Loucy (cell line): ENCODE measurements at regions not wholly inside any gene's neighbourhood (a gene's known extent, or its start where the extent isn't known, plus 50 kb on each side); places are given as distances from the start of the nearest gene placed in this dataset.

ENCODE experiments used
- H2AFZ ChIP-seq: fragments of 200-600 bp; sonication (generic); 2 replicates; pipeline ENCODE4 v1.6.0; 2016; ENCODE audit warnings: antibody characterized with exemption, mild to moderate bottlenecking, low read length, moderate library complexity
- H3F3A ChIP-seq: fragments of 200-600 bp; 2 replicates; pipeline ENCODE4 v1.6.0; 2016; ENCODE audit warnings: antibody characterized with exemption, low read depth, mild to moderate bottlenecking
- H3K27me3 ChIP-seq: fragments of 200-600 bp; sonication (generic); 2 replicates; pipeline ENCODE4 v1.6.1; 2014; ENCODE audit warnings: low read length, mild to moderate bottlenecking; ENCODE audit not compliant: insufficient read depth, poor library complexity, severe bottlenecking
- H3K36me3 ChIP-seq: fragments of 200-600 bp; sonication (generic); 2 replicates; pipeline ENCODE4 v1.6.1; 2016; ENCODE audit warnings: low read length; ENCODE audit not compliant: insufficient read depth
- H3K4me1 ChIP-seq: fragments of 200-600 bp; sonication (generic); 2 replicates; pipeline ENCODE4 v1.5.1; 2014; ENCODE audit warnings: low read length, mild to moderate bottlenecking; ENCODE audit not compliant: insufficient read depth, poor library complexity, severe bottlenecking
- H3K4me2 ChIP-seq: fragments of 200-600 bp; sonication (generic); 2 replicates; pipeline ENCODE4 v1.6.0; 2014; ENCODE audit warnings: antibody characterized with exemption, low read length, low read depth, mild to moderate bottlenecking; ENCODE audit not compliant: poor library complexity, severe bottlenecking
- H3K4me3 ChIP-seq: fragments of 200-600 bp; sonication (generic); 2 replicates; pipeline ENCODE4 v1.5.1; 2014; ENCODE audit warnings: low read length, mild to moderate bottlenecking, mixed read lengths; ENCODE audit not compliant: poor library complexity, severe bottlenecking
- H3K79me2 ChIP-seq: fragments of 200-600 bp; sonication (generic); 2 replicates; pipeline ENCODE4 v1.6.1; 2014; ENCODE audit warnings: low read length; ENCODE audit not compliant: insufficient read depth
- H3K9ac ChIP-seq: fragments of 200-600 bp; sonication (generic); 2 replicates; pipeline ENCODE4 v1.6.0; 2014; ENCODE audit warnings: mild to moderate bottlenecking, low read depth, low read length, moderate library complexity; ENCODE audit not compliant: poor library complexity, severe bottlenecking
- H3K9me2 ChIP-seq: fragments of 200-600 bp; sonication (generic); replicated peaks from 2 replicates; pipeline ENCODE4 v1.6.1; 2016; ENCODE audit warnings: low read depth, low read length, mixed read lengths
- H3K9me3 ChIP-seq: fragments of 200-600 bp; sonication (generic); 2 replicates; pipeline ENCODE4 v1.6.1; 2014; ENCODE audit warnings: mild to moderate bottlenecking, antibody characterized with exemption, low read length, low read depth; ENCODE audit not compliant: insufficient read depth
- H4K20me1 ChIP-seq: fragments of 200-600 bp; sonication (generic); 2 replicates; pipeline ENCODE4 v1.6.0; 2014; ENCODE audit warnings: antibody characterized with exemption, low read length, mild to moderate bottlenecking; ENCODE audit not compliant: insufficient read depth, poor library complexity, severe bottlenecking
- EZH2phosphoT487 ChIP-seq: fragments of 200-600 bp; IDR thresholded peaks from 2 replicates; pipeline ENCODE4 v1.6.1; 2018; ENCODE audit warnings: antibody characterized with exemption, mild to moderate bottlenecking, moderate library complexity, borderline replicate concordance
- TF ChIP-seq, protein P1 (sequence below): fragments of 200-600 bp; sonication (generic); conservative IDR thresholded peaks from 2 replicates; pipeline ENCODE4 v1.5.1; 2014; ENCODE audit warnings: mild to moderate bottlenecking, antibody characterized with exemption, low read length

- Histone ChIP-seq H3K9me3 (no peaks in the 10 kb centered on the region), H3K27me3 (no peaks in the 10 kb centered on the region), H3K36me3 (no peaks in the 10 kb centered on the region), H4K20me1 (no peaks in the 10 kb centered on the region), H3K79me2 (no peaks in the 10 kb centered on the region), H2AFZ (0 out of 2 replicates have a peak overlapping the region, but pooled peaks have one; percentile 29), H3K4me3 (no peak overlapping the region), H3K9ac (no peak overlapping the region), H3K4me1 (peaks cover 53% of the 10 kb centered on the region), H3K9me2 (no peaks in the 10 kb centered on the region), H3F3A (no peaks in the 10 kb centered on the region), H3K4me2 (peak overlapping the region; percentile 32)
- TF ChIP-seq EZH2phosphoT487 = no peak
- TF ChIP-seq, protein P1, sequence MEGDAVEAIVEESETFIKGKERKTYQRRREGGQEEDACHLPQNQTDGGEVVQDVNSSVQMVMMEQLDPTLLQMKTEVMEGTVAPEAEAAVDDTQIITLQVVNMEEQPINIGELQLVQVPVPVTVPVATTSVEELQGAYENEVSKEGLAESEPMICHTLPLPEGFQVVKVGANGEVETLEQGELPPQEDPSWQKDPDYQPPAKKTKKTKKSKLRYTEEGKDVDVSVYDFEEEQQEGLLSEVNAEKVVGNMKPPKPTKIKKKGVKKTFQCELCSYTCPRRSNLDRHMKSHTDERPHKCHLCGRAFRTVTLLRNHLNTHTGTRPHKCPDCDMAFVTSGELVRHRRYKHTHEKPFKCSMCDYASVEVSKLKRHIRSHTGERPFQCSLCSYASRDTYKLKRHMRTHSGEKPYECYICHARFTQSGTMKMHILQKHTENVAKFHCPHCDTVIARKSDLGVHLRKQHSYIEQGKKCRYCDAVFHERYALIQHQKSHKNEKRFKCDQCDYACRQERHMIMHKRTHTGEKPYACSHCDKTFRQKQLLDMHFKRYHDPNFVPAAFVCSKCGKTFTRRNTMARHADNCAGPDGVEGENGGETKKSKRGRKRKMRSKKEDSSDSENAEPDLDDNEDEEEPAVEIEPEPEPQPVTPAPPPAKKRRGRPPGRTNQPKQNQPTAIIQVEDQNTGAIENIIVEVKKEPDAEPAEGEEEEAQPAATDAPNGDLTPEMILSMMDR = no peak
These were observed 159.3 kb upstream of the JARID2 start for GRCh38 chr6:15086348-15087158.

DNA sequence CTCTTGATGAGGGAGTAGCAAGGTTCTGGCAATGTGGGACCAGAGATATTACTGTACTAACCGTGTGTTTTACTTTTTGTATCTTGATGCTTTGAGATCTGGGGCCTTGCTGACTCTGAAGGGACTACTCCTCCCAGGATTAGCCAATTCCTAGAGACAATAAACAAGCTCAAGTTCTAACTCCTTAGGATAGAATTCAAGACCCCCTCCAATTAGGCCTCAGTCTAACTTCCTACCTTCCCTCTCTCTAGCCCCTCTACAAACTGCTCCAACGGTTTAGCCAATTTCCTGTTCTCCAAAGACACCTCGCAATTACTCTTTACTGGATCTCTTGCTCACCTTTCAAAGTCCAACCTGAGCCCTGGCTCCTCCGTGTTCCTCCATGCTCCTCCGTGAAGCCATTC, 158.7 kb upstream of the JARID2 start:
- H3K4me3 ChIP-seq = no peak overlapping the region
- H2AFZ ChIP-seq = peak overlapping the region; percentile 29; the same call in 1 of the 2 replicates
- H3K9ac ChIP-seq = no peak overlapping the region
- H3K4me1 ChIP-seq = peaks cover 52% of the 10 kb centered on the region
- no peaks in the 10 kb centered on the region for H3K36me3 ChIP-seq
- H3K4me2 ChIP-seq = no peak overlapping the region
- H3K9me3 ChIP-seq = no peaks in the 10 kb centered on the region
- H3K27me3 ChIP-seq = no peaks in the 10 kb centered on the region
- H3K9me2 ChIP-seq = no peaks in the 10 kb centered on the region
- H3K79me2 ChIP-seq = no peaks in the 10 kb centered on the region
- H3F3A ChIP-seq = no peaks in the 10 kb centered on the region
- H4K20me1 ChIP-seq = no peaks in the 10 kb centered on the region
- TF ChIP-seq, protein P1 = no peak
- TF ChIP-seq EZH2phosphoT487 = no peak

DNA sequence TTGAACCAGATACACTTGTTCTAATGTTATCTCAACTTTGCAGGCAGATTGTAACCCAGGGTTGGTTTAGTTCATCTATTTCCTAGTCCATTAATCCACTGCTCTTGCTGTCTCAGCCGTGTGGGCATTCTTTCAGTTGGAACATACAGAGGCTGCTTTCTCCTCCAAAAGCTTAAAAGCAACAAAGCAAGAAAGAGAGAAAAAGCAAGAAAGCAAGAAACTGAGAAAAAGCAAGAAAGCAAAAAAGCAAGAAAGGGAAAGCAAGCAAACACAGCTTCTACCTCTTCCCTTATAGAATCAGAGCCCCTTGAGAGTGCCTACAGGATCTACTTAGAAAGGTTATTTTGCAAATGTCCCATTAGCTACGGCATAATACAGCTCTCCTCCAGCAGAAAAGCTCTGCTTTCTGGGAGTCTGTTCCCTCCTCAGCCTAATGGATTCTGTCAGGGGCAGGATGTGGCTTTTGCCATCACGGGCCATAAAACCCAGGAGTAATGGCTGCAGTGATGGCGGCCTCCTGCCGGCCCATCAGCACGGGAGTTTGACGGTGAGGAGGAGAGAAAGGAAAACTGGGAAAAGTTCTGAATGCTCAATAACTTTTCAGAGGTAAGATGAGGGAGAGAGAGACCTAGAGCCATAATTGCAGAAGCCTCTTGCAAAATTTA, 156.8 kb upstream of the JARID2 start:
- Histone ChIP-seq H3K9me3 (no peaks in the 10 kb centered on the region), H3K4me3 (no peak overlapping the region), H3K36me3 (no peaks in the 10 kb centered on the region), H3F3A (no peaks in the 10 kb centered on the region), H2AFZ (peak overlapping the region; percentile 71), H3K79me2 (no peaks in the 10 kb centered on the region), H3K9me2 (no peaks in the 10 kb centered on the region), H3K9ac (no peak overlapping the region), H3K4me2 (peak overlapping the region; percentile 27), H4K20me1 (no peaks in the 10 kb centered on the region), H3K27me3 (no peaks in the 10 kb centered on the region), H3K4me1 (peaks cover 47% of the 10 kb centered on the region)
- TF ChIP-seq, protein P1 = no peak
- TF ChIP-seq EZH2phosphoT487 = no peak
